SK-N-SH treated with all-trans-retinoic acid at 6 μM for 48 hours (cell line): ENCODE measurements at regions not wholly inside any gene's neighbourhood (a gene's known extent, or its start where the extent isn't known, plus 50 kb on each side); places are given as distances from the start of the nearest gene placed in this dataset.

Experiments
- ARNTL ChIP-seq: fragments of 450-650 bp; formaldehyde crosslinking; IDR thresholded peaks from 2 replicates; pipeline ENCODE4 v1.5.0; 2020; ENCODE audit warnings: low read depth, mild to moderate bottlenecking, moderate library complexity, borderline replicate concordance
- CSRNP3 ChIP-seq: fragments of 250-450 bp; sonication (Bioruptor Pico); IDR thresholded peaks from 2 replicates; pipeline ENCODE4 v1.5.1; 2021; ENCODE audit warnings: mild to moderate bottlenecking, moderate library complexity
- ZFP3 ChIP-seq: fragments of 250-450 bp; sonication (Bioruptor Pico); IDR thresholded peaks from 2 replicates; pipeline ENCODE4 v1.5.0; 2020; ENCODE audit warnings: mild to moderate bottlenecking, moderate library complexity
- ZNF565 ChIP-seq: fragments of 450-650 bp; formaldehyde crosslinking; conservative IDR thresholded peaks from 2 replicates; pipeline ENCODE4 v1.5.0; 2020; ENCODE audit warnings: low read depth, mild to moderate bottlenecking, moderate library complexity

GRCh38 chr2:7738596-7738995 lies 821.4 kb downstream of the RNF144A start:
- TF ChIP-seq ARNTL (no peak), CSRNP3 (no peak), ZFP3 (CRISPR knock-in tag) (no peak), ZNF565 (no peak)
